ENCODE measurements at regions not wholly inside any gene's neighbourhood (a gene's known extent, or its start where the extent isn't known, plus 50 kb on each side); places are given as distances from the start of the nearest gene placed in this dataset.

- Histone ChIP-seq H3K4me3 (replicated peaks; ENCODE audit: insufficient read depth, low read length) (no peak overlapping the region), H3K27me3 (ENCODE audit: insufficient read depth, poor library complexity, severe bottlenecking) (no peaks in the 10 kb centered on the region), H3K27ac (replicated peaks) (no peak overlapping the region)
- TF ChIP-seq GABPA (IDR thresholded peaks at IDR 0.05; ENCODE audit: low read depth), result no peak
- TF ChIP-seq REST (IDR thresholded peaks at IDR 0.05; ENCODE audit: insufficient replicate concordance, low read depth), result no peak
- no peak for TF ChIP-seq POLR2AphosphoS5 (IDR thresholded peaks at IDR 0.05; ENCODE audit: low read depth)
- no peak for TF ChIP-seq SPI1 (IDR thresholded peaks at IDR 0.05; ENCODE audit: borderline replicate concordance, low read depth)
- no peak for TF ChIP-seq CTCF (IDR thresholded peaks at IDR 0.05; ENCODE audit: insufficient read depth, low read length)
- no peak for DNase-seq (ENCODE audit: low read depth in 1 of 2, low spot score in 1 of 2)
Measured at GRCh38 chr12:108410689-108411088, 71.6 kb upstream of the CMKLR1 start.

- H3K27ac ChIP-seq (replicated peaks), result no peak overlapping the region
- no peak for DNase-seq (ENCODE audit: low read depth in 1 of 2, low spot score in 1 of 2)
- no peak for TF ChIP-seq POLR2AphosphoS5 (IDR thresholded peaks at IDR 0.05; ENCODE audit: low read depth)
- TF ChIP-seq CTCF (IDR thresholded peaks at IDR 0.05; ENCODE audit: insufficient read depth, low read length), result no peak
- TF ChIP-seq SPI1 (IDR thresholded peaks at IDR 0.05; ENCODE audit: borderline replicate concordance, low read depth), result no peak
- no peak for TF ChIP-seq GABPA (IDR thresholded peaks at IDR 0.05; ENCODE audit: low read depth)
- TF ChIP-seq REST (IDR thresholded peaks at IDR 0.05; ENCODE audit: insufficient replicate concordance, low read depth), result no peak
- H3K4me3 ChIP-seq (replicated peaks; ENCODE audit: insufficient read depth, low read length), result no peak overlapping the region
- no peaks in the 10 kb centered on the region for H3K27me3 ChIP-seq (ENCODE audit: insufficient read depth, poor library complexity, severe bottlenecking)
Measured at GRCh38 chr12:108409481-108409880, 70.4 kb upstream of the CMKLR1 start.

- Histone ChIP-seq H3K27ac (replicated peaks) (no peak overlapping the region), H3K4me3 (replicated peaks; ENCODE audit: insufficient read depth, low read length) (no peak overlapping the region), H3K27me3 (ENCODE audit: insufficient read depth, poor library complexity, severe bottlenecking) (no peaks in the 10 kb centered on the region)
- DNase-seq (ENCODE audit: low read depth in 1 of 2, low spot score in 1 of 2), result no peak
- TF ChIP-seq POLR2AphosphoS5 (IDR thresholded peaks at IDR 0.05; ENCODE audit: low read depth) (no peak), SPI1 (IDR thresholded peaks at IDR 0.05; ENCODE audit: borderline replicate concordance, low read depth) (no peak), CTCF (IDR thresholded peaks at IDR 0.05; ENCODE audit: insufficient read depth, low read length) (no peak), GABPA (IDR thresholded peaks at IDR 0.05; ENCODE audit: low read depth) (no peak), REST (IDR thresholded peaks at IDR 0.05; ENCODE audit: insufficient replicate concordance, low read depth) (peak; percentile 89)
Measured at GRCh38 chr12:108403952-108404351, 64.8 kb upstream of the CMKLR1 start.

All from HL-60 (cell line).